ENCODE measurements at regions not wholly inside any gene's neighbourhood (a gene's known extent, or its start where the extent isn't known, plus 50 kb on each side); places are given as distances from the start of the nearest gene placed in this dataset.
"Not testable (repeated sequence)": the region's sequence is repeated elsewhere in the genome, so short reads cannot be mapped to it uniquely, and the experiment has no call there.

- DNase-seq (ENCODE audit: low spot score) = no peak
Measured at GRCh38 chr2:40690525-40690924, 238.6 kb upstream of the SLC8A1 start.

- no peak for DNase-seq (ENCODE audit: low spot score)
Measured at GRCh38 chr2:40700231-40700954, 248.5 kb upstream of the SLC8A1 start.

- not testable (repeated sequence) for DNase-seq (ENCODE audit: low spot score)
Measured at GRCh38 chr2:40712197-40712894, 260.5 kb upstream of the SLC8A1 start.

- no peak for DNase-seq (ENCODE audit: low spot score)
Measured at GRCh38 chr2:40716879-40717278, 265.0 kb upstream of the SLC8A1 start.

- no peak for DNase-seq (ENCODE audit: low spot score)
Measured at GRCh38 chr2:40719414-40719813, 267.5 kb upstream of the SLC8A1 start.

GRCh38 chr2:40721595-40721994 lies 269.7 kb upstream of the SLC8A1 start:
- no peak for DNase-seq (ENCODE audit: low spot score)

- no peak for DNase-seq (ENCODE audit: low spot score)
Measured at GRCh38 chr2:40723194-40723593, 271.3 kb upstream of the SLC8A1 start.

- DNase-seq (ENCODE audit: low spot score) = no peak
Measured at GRCh38 chr2:40725040-40725439, 273.1 kb upstream of the SLC8A1 start.

- no peak for DNase-seq (ENCODE audit: low spot score)
Measured at GRCh38 chr2:40725950-40726349, 274.1 kb upstream of the SLC8A1 start.

GRCh38 chr2:40734797-40735196 lies 282.9 kb upstream of the SLC8A1 start:
- no peak for DNase-seq (ENCODE audit: low spot score)

GRCh38 chr2:40737180-40737579 lies 285.3 kb upstream of the SLC8A1 start:
- DNase-seq (ENCODE audit: low spot score) = no peak

- DNase-seq (ENCODE audit: low spot score) = no peak
Measured at GRCh38 chr2:40740419-40740818, 288.5 kb upstream of the SLC8A1 start.

GRCh38 chr2:40741532-40741931 lies 289.6 kb upstream of the SLC8A1 start:
- no peak for DNase-seq (ENCODE audit: low spot score)

GRCh38 chr2:40746191-40746590 lies 294.3 kb upstream of the SLC8A1 start:
- no peak for DNase-seq (ENCODE audit: low spot score)

GRCh38 chr2:40751981-40752380 lies 300.1 kb upstream of the SLC8A1 start:
- DNase-seq (ENCODE audit: low spot score) = no peak

- no peak for DNase-seq (ENCODE audit: low spot score)
Measured at GRCh38 chr2:40752796-40753195, 300.9 kb upstream of the SLC8A1 start.

- no peak for DNase-seq (ENCODE audit: low spot score)
Measured at GRCh38 chr2:40754912-40755311, 303.0 kb upstream of the SLC8A1 start.

- DNase-seq (ENCODE audit: low spot score) = no peak
Measured at GRCh38 chr2:40758401-40759155, 306.7 kb upstream of the SLC8A1 start.

- no peak for DNase-seq (ENCODE audit: low spot score)
Measured at GRCh38 chr2:40760071-40760666, 308.3 kb upstream of the SLC8A1 start.

- no peak for DNase-seq (ENCODE audit: low spot score)
Measured at GRCh38 chr2:40773291-40773690, 321.4 kb upstream of the SLC8A1 start.

GRCh38 chr2:40783704-40784103 lies 331.8 kb upstream of the SLC8A1 start:
- no peak for DNase-seq (ENCODE audit: low spot score)

GRCh38 chr2:40786636-40787035 lies 334.7 kb upstream of the SLC8A1 start:
- no peak for DNase-seq (ENCODE audit: low spot score)

GRCh38 chr2:40797120-40797519 lies 345.2 kb upstream of the SLC8A1 start:
- DNase-seq (ENCODE audit: low spot score) = no peak

Data from CD4-positive, alpha-beta T cell treated with Interleukin-15 for 4 hours (primary cell).